HG03575 (cell line): ENCODE measurements at regions not wholly inside any gene's neighbourhood (a gene's known extent, or its start where the extent isn't known, plus 50 kb on each side); places are given as distances from the start of the nearest gene placed in this dataset.

ENCODE experiments used
- ATAC-seq: cut with Tn5 transposase; IDR thresholded peaks from one replicate; pipeline ENCODE4 v1.9.1; 2021; ENCODE audit not compliant: unreplicated experiment, insufficient number of reproducible peaks, low FRiP score; ENCODE audit errors: extremely low read depth

- ATAC-seq = no peak
Measured at GRCh38 chr6:15969236-15969778, 159.6 kb upstream of the MYLIP start.

GRCh38 chr6:15968519-15968918 is 160.4 kb upstream of the MYLIP start:
- ATAC-seq = no peak

- no peak for ATAC-seq
Measured at GRCh38 chr6:15966000-15966520, 162.8 kb upstream of the MYLIP start.

GRCh38 chr6:15962449-15962764 is 166.5 kb upstream of the MYLIP start:
- ATAC-seq = no peak

GRCh38 chr6:15961635-15962448 is 167.0 kb upstream of the MYLIP start:
- ATAC-seq = no peak

GRCh38 chr6:15960740-15961634 is 167.9 kb upstream of the MYLIP start:
- no peak for ATAC-seq

DNA sequence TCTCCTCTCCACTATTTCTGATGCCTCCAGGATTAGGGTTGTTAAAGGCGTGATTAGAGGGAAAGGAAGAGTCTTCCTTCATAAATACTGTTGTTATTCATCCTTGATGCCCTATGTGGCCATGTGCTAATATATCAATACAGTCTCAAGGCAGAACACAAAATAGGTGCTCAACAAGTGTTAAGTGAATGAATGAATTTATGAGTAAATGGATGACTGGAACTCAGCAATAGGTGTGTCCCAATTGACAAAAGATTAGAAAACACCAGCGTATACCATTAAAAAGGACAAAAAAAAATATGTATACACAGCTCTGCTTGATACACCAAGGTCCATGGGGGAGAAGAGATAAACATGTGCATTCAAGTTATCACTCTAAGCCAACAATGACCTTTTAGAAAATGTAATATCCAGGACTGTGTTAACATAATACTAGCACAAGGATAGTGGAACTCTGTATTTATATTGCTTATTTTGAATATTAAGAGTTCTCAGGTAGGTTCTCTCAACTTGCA is 171.2 kb upstream of the MYLIP start:
- no peak for ATAC-seq

DNA sequence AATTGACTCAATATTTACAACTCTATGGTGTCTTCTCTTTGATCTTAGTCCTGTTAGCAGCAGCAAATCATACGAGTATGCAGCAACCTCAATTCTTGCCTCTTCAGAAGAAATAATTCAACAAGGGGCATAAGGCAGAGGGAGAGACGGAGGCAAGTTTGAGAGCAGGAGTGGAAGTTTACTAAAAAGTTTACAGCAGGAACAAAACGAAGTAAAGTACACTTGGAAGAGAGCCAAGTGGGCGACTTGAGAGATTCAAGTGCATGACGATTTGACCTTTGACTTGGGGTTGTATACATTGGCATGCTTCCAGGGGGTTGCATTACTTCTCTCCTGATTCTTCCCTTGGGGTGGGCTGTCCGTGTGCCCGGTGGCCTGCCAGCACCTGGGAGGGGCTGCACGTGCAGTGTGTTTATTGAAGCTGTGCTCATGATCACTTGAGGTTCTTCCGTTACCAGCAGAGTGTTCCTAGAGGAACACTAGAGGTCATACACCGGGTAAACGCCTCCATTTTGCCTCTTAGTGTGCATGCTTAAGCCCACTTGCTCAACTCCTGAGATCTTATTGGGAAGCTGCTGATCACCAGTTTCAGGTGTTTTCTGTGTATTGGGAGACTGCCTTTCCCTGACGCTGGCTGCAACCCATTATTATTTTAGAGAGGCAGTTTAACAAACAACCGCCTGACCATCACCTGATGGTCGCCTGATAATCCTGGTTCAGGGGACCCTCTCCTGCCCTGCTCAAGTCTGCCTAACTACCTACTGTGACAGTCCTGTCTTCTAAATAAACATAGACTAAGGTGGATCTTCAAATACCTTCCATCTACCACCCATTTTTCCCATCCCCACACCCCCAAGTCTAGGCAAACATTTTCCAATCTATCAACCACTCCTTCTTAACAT is 172.4 kb upstream of the MYLIP start:
- ATAC-seq = no peak

GRCh38 chr6:15955484-15955883 is 173.4 kb upstream of the MYLIP start:
- ATAC-seq = no peak

GRCh38 chr6:15953152-15953880 is 175.6 kb upstream of the MYLIP start:
- ATAC-seq = no peak

DNA sequence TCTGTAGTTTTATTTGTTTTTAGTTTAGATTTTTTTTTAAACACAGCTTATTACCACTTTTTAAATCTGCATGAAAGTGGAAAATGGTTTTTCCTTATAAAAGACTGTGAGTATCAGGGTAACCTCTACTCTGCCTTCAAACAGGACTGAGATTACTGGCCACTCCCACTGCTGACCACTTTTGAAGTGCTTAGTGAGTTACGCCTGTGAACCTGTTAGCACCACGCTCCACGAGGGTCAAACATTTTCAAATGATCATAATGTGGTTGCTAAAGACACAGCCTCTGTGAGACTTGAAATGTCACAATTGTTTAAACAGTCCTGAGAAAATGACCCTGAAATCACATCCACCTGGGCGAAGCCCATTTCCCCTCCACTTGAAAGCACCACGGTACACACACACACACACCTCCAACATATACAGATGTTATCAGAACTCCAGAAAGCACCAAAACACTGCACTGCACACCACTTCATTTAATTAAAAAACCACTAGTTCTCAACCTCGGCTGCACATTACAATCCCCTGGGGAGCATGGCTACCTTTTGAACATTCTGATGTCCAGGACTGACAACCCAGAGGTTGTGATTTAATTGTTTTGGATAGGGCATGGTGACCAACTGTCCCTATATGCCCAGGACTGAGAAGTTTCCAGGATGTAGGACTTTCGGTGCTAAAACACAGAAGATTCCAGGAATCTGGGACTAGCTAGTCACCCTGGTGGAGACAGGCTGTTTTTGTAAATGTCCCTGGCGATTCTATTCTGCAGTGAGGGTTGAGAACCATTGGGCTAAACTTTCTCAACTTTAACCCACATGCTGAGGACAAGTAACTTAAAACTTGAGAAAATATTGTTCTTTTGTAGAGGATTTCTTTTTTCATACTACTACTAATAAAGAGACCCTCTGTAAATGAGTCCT is 176.4 kb upstream of the MYLIP start:
- no peak for ATAC-seq

- ATAC-seq = no peak
Measured at GRCh38 chr6:15950962-15951569, 177.8 kb upstream of the MYLIP start.

DNA sequence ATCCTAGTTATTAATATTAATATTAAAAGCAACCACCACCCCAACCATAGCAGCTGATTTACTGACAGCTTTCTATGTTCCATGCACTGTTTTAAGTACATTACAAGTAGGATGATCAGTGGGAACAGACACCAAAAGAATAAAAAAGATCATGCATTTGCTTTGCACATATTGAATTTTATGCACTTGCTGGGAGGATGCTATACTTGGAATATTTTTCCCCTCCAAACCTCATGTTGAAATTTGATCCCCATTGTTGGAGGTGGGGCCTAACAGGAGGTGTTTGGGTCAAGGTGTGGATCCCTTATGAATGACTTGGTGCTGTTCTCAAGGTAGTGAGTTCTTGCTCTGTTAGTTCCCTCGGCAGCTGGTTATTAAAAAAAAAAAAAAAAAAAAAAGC is 178.9 kb upstream of the MYLIP start:
- no peak for ATAC-seq

GRCh38 chr6:15948930-15949900 is 179.7 kb upstream of the MYLIP start:
- no peak for ATAC-seq

DNA sequence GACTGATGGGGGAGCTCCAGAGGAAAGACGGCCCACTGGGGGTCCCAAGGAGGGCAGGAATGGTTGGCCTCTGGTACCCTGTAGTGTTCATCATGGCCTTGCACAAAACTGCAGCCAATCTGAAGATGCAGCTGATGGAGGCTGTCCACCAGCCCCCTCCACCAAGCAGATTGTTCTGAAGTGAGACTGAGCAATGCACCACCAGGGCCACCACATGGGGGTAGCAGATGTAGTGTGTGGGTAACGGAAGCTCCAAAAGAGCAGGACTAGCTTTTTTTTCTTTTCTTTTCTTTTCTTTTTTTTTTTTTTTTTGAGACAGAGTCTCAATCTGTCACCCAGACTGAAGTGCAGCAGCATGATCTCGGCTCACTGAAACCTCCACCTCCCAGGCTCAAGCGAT is 181.0 kb upstream of the MYLIP start:
- ATAC-seq = no peak

DNA sequence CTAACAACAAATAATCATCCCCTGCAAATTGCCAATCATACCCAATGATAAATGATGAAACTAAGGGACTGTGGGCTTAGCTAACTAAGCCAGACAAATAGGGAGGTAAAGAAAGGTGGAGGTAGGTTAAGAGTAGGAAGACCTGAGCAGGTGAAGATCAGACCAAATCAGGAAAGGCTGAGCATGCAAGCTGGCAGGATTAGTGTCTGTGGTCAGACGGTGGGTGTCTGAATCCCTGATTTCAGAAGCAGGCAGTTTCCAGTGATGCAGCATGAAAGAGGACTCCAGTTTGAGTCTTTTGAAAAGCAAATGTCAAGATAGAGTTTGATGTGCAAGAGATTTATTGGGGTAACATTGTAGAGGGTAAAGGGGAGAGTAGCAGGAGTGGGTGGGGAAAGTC is 181.4 kb upstream of the MYLIP start:
- no peak for ATAC-seq
